K562 (cell line): ENCODE measurements at regions not wholly inside any gene's neighbourhood (a gene's known extent, or its start where the extent isn't known, plus 50 kb on each side); places are given as distances from the start of the nearest gene placed in this dataset.

Experiments
- DNMT1 ChIP-seq: fragments of 450-650 bp; IDR thresholded peaks from 2 replicates; pipeline ENCODE4 v1.6.1; 2016; ENCODE audit warnings: antibody characterized with exemption, mild to moderate bottlenecking
- FOS ChIP-seq: IDR thresholded peaks from 3 replicates; pipeline ENCODE4 v1.6.1; 2011; ENCODE audit not compliant: insufficient read length; ENCODE audit errors: extremely low read depth
- PPARD ChIP-seq: fragments of 250-450 bp; sonication (Bioruptor Pico); IDR thresholded peaks from 2 replicates; pipeline ENCODE4 v1.8.0; 2022; ENCODE audit warnings: inconsistent platforms, mild to moderate bottlenecking, moderate library complexity
- ZBTB40 ChIP-seq, 2 experiments: fragments of 450-650 bp in 1 of 2; sonication (generic) in 1 of 2; formaldehyde crosslinking in 1 of 2; IDR thresholded peaks; 2 replicates each; pipeline versions ENCODE4 v1.7.1 to v1.9.0; 2016 to 2022; ENCODE audit warnings: inconsistent platforms in 1 of 2, mild to moderate bottlenecking in 1 of 2, missing genetic modification reagents in 1 of 2

- TF ChIP-seq ZBTB40 (IDR thresholded peaks at IDR 0.05) (no peak), ZBTB40 (CRISPR knock-in tag; IDR thresholded peaks at IDR 0.05) (no peak), FOS (no peak), DNMT1 (no peak), PPARD (no peak)
Observed at GRCh38 chr7:18440934-18441333, 54.6 kb upstream of the HDAC9 start (continued).
